ENCODE measurements at regions not wholly inside any gene's neighbourhood (a gene's known extent, or its start where the extent isn't known, plus 50 kb on each side); places are given as distances from the start of the nearest gene placed in this dataset.

GRCh38 chr3:5523125-5523524 lies 335.6 kb downstream of the EDEM1 start:
- TF ChIP-seq EZH2 (optimal IDR thresholded peaks at IDR 0.05; ENCODE audit: low read depth, low read length) (no peak), EZH2phosphoT487 (IDR thresholded peaks at IDR 0.05; ENCODE audit: low read length) (no peak)
- TF ChIP-seq, protein P1, sequence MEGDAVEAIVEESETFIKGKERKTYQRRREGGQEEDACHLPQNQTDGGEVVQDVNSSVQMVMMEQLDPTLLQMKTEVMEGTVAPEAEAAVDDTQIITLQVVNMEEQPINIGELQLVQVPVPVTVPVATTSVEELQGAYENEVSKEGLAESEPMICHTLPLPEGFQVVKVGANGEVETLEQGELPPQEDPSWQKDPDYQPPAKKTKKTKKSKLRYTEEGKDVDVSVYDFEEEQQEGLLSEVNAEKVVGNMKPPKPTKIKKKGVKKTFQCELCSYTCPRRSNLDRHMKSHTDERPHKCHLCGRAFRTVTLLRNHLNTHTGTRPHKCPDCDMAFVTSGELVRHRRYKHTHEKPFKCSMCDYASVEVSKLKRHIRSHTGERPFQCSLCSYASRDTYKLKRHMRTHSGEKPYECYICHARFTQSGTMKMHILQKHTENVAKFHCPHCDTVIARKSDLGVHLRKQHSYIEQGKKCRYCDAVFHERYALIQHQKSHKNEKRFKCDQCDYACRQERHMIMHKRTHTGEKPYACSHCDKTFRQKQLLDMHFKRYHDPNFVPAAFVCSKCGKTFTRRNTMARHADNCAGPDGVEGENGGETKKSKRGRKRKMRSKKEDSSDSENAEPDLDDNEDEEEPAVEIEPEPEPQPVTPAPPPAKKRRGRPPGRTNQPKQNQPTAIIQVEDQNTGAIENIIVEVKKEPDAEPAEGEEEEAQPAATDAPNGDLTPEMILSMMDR (IDR thresholded peaks at IDR 0.05; ENCODE audit: low read length), result no peak
